ENCODE measurements at regions not wholly inside any gene's neighbourhood (a gene's known extent, or its start where the extent isn't known, plus 50 kb on each side); places are given as distances from the start of the nearest gene placed in this dataset.
A peak's percentile ranks its signal among the peaks of the same experiment; 100 is the strongest.

DNA sequence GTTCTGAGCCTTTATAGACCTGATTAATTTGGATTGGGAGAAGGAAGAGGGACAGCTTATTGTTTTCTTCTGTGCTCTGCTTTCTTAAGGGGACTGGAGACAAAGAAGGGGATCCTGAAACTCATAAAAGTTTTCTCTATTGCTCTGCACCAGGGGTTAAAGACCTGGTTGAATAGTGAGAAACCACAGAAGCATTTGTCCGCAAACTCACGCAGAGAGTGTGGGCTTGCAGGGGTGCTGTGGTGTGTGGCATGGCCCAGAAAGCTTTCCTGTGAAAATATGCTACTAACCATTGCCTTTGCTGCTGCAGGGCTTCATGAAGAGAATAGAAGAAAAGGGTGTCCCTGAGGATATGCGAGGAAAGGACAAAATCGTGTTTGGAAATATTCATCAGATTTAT is 73.1 kb upstream of the UMPS start:
- no peaks in the 10 kb centered on the region for H4K20me1 ChIP-seq (ENCODE audit: insufficient read depth, low read length)
- peaks cover 13% of the 10 kb centered on the region for H3K4me1 ChIP-seq (ENCODE audit: insufficient read depth, low read length)
- no peaks in the 10 kb centered on the region for H3K79me2 ChIP-seq (ENCODE audit: insufficient read depth, low read length)
- H3K4me3 ChIP-seq (ENCODE audit: insufficient read depth, low read length): no peak overlapping the region
- TF ChIP-seq, protein P1, sequence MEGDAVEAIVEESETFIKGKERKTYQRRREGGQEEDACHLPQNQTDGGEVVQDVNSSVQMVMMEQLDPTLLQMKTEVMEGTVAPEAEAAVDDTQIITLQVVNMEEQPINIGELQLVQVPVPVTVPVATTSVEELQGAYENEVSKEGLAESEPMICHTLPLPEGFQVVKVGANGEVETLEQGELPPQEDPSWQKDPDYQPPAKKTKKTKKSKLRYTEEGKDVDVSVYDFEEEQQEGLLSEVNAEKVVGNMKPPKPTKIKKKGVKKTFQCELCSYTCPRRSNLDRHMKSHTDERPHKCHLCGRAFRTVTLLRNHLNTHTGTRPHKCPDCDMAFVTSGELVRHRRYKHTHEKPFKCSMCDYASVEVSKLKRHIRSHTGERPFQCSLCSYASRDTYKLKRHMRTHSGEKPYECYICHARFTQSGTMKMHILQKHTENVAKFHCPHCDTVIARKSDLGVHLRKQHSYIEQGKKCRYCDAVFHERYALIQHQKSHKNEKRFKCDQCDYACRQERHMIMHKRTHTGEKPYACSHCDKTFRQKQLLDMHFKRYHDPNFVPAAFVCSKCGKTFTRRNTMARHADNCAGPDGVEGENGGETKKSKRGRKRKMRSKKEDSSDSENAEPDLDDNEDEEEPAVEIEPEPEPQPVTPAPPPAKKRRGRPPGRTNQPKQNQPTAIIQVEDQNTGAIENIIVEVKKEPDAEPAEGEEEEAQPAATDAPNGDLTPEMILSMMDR (IDR thresholded peaks at IDR 0.05; ENCODE audit: extremely low read depth, low read depth, low read length): no peak
- H3K9me3 ChIP-seq (ENCODE audit: low read depth, low read length): no peaks in the 10 kb centered on the region
- H3K27ac ChIP-seq (ENCODE audit: low read depth, low read length): no peak overlapping the region
- no peak overlapping the region for H2AFZ ChIP-seq (ENCODE audit: low read length)
- H3K27me3 ChIP-seq (ENCODE audit: insufficient read depth, low read length): peaks cover 8% of the 10 kb centered on the region
- H3K4me2 ChIP-seq (ENCODE audit: insufficient read depth, low read length): no peak overlapping the region
- H3K36me3 ChIP-seq (ENCODE audit: insufficient read depth, low read length): no peaks in the 10 kb centered on the region
- no peak for DNase-seq (ENCODE audit: insufficient read length, low spot score, missing footprints)

DNA sequence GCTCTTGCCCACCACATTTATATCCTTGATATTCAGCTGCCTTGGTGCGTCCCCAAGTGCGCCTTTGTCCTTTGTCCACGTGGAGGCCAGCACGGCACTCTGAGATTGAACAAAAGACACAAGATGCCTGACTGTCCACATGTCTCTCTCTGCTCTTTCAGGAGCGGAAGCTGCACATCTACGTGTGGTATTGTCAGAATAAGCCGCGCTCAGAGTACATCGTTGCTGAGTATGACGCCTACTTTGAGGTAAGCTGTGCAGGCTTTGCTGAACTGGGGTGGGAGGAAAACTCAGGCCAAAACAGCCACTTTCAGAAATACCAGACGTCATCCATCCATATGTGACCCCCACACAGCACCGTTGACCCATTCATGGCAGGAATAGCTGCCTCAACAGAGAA is 72.0 kb upstream of the UMPS start:
- Histone ChIP-seq H3K4me2 (ENCODE audit: insufficient read depth, low read length) (no peak overlapping the region), H3K27me3 (ENCODE audit: insufficient read depth, low read length) (peaks cover 8% of the 10 kb centered on the region), H3K4me3 (ENCODE audit: insufficient read depth, low read length) (no peak overlapping the region), H2AFZ (ENCODE audit: low read length) (no peak overlapping the region), H3K9me3 (ENCODE audit: low read depth, low read length) (no peaks in the 10 kb centered on the region), H3K27ac (ENCODE audit: low read depth, low read length) (no peak overlapping the region), H3K79me2 (ENCODE audit: insufficient read depth, low read length) (no peaks in the 10 kb centered on the region), H3K4me1 (ENCODE audit: insufficient read depth, low read length) (peaks cover 14% of the 10 kb centered on the region), H3K36me3 (ENCODE audit: insufficient read depth, low read length) (no peaks in the 10 kb centered on the region), H4K20me1 (ENCODE audit: insufficient read depth, low read length) (no peaks in the 10 kb centered on the region)
- TF ChIP-seq, protein P1 (IDR thresholded peaks at IDR 0.05; ENCODE audit: extremely low read depth, low read depth, low read length): no peak
- DNase-seq (ENCODE audit: insufficient read length, low spot score, missing footprints): no peak

DNA sequence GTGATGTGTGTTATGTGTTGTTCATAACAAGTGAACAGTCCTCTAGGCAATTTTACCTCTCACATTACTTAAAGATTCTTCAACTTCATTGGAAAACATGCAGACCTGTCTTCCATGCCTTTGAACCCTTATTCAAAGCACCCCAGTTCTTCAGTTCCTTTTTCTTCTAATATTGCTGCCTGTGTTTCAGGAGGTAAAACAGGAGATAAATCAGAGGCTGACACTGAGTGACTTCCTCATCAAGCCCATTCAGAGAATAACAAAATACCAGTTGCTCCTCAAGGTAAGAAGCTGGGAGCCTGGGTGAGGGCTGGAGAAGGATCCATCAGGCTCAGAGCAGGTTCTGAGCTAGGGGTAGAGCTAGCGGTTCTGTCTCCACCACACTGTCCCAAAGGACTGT is 71.1 kb upstream of the UMPS start:
- Histone ChIP-seq H3K27ac (ENCODE audit: low read depth, low read length) (no peak overlapping the region), H3K9me3 (ENCODE audit: low read depth, low read length) (no peaks in the 10 kb centered on the region), H3K79me2 (ENCODE audit: insufficient read depth, low read length) (no peaks in the 10 kb centered on the region), H3K4me1 (ENCODE audit: insufficient read depth, low read length) (peaks cover 23% of the 10 kb centered on the region), H3K27me3 (ENCODE audit: insufficient read depth, low read length) (peaks cover 8% of the 10 kb centered on the region), H4K20me1 (ENCODE audit: insufficient read depth, low read length) (no peaks in the 10 kb centered on the region), H3K4me2 (ENCODE audit: insufficient read depth, low read length) (no peak overlapping the region), H3K4me3 (ENCODE audit: insufficient read depth, low read length) (no peak overlapping the region), H3K36me3 (ENCODE audit: insufficient read depth, low read length) (no peaks in the 10 kb centered on the region), H2AFZ (ENCODE audit: low read length) (no peak overlapping the region)
- DNase-seq (ENCODE audit: insufficient read length, low spot score, missing footprints): no peak
- TF ChIP-seq, protein P1 (IDR thresholded peaks at IDR 0.05; ENCODE audit: extremely low read depth, low read depth, low read length): no peak

DNA sequence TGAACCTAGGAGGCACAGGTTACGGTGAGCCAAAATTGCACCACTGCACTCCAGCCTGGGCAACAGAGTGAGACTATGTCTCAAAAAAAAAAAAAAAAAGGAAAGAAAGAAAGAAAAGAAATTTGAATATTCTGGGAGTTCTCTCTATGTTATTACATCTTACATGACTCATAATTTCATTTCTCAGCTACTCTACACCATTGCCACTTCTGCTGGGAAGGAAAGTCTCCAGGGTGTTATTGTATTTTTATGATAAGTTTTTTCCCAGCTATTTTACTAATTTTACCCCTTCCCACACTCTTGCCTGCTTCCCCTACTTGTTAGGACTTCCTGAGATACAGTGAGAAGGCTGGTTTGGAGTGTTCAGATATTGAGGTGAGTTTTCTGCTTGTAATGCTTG is 69.7 kb upstream of the UMPS start:
- TF ChIP-seq, protein P1 (IDR thresholded peaks at IDR 0.05; ENCODE audit: extremely low read depth, low read depth, low read length): no peak
- Histone ChIP-seq H3K4me2 (ENCODE audit: insufficient read depth, low read length) (peak overlapping the region; percentile 13), H3K9me3 (ENCODE audit: low read depth, low read length) (no peaks in the 10 kb centered on the region), H3K36me3 (ENCODE audit: insufficient read depth, low read length) (no peaks in the 10 kb centered on the region), H3K27me3 (ENCODE audit: insufficient read depth, low read length) (peaks cover under 1% of the 10 kb centered on the region), H4K20me1 (ENCODE audit: insufficient read depth, low read length) (no peaks in the 10 kb centered on the region), H2AFZ (ENCODE audit: low read length) (no peak overlapping the region), H3K4me1 (ENCODE audit: insufficient read depth, low read length) (peaks cover 23% of the 10 kb centered on the region), H3K79me2 (ENCODE audit: insufficient read depth, low read length) (no peaks in the 10 kb centered on the region), H3K4me3 (ENCODE audit: insufficient read depth, low read length) (no peak overlapping the region), H3K27ac (ENCODE audit: low read depth, low read length) (no peak overlapping the region)
- DNase-seq (ENCODE audit: insufficient read length, low spot score, missing footprints): no peak
